Endothelial cell of umbilical vein (primary cell): ENCODE measurements at regions not wholly inside any gene's neighbourhood (a gene's known extent, or its start where the extent isn't known, plus 50 kb on each side); places are given as distances from the start of the nearest gene placed in this dataset.

ENCODE experiments used
- BruUV-seq: library from RNA; stranded (reverse); fragments of 400-500 nt; replicated peaks from 2 replicates; lab custom pipeline; 2021; lab: Mats Ljungman, UMichigan
- CTCF ChIA-PET: fragments of 300-600, 350-600 bp; sonication (Branson Sonifier 250); formaldehyde crosslinking; loops from one replicate; lab custom pipeline; 2021; ENCODE audit warnings: antibody characterized with exemption, inconsistent platforms; lab: Charles Lee
- POLR2A ChIA-PET: fragments of 300-600, 350-600 bp; sonication (Branson Sonifier 250); formaldehyde crosslinking; loops from one replicate; lab custom pipeline; 2021; ENCODE audit warnings: antibody characterized with exemption, inconsistent platforms; lab: Charles Lee
- DNase-seq: peaks from one replicate; pipeline ENCODE4 v3.0.0-alpha.2; 2011; ENCODE audit warnings: low read depth, low spot score
- FAIRE-seq: peaks from 2 replicates; lab custom pipeline; 2011; peaks lifted over from hg19 to GRCh38; lab: Jason Lieb, UNC
- H2AFZ ChIP-seq: 2 replicates; pipeline ENCODE4 v1.6.0; 2012; ENCODE audit warnings: low read depth, low read length, control low read depth, inconsistent platforms
- H3K27ac ChIP-seq: 2 replicates; pipeline ENCODE4 v1.5.1; 2011; ENCODE audit warnings: low read depth, mild to moderate bottlenecking, control low read depth, low read length, moderate library complexity; ENCODE audit not compliant: insufficient read depth
- H3K27me3 ChIP-seq, 2 experiments: 2 replicates each; pipeline versions ENCODE4 v1.6.0 to v1.6.1; 2011; ENCODE audit warnings: low read length in 2 of 2, mixed read lengths in 1 of 2; ENCODE audit not compliant: control insufficient read depth in 2 of 2, insufficient read depth in 2 of 2
- H3K36me3 ChIP-seq, 2 experiments: 2 replicates in 1 of 2; 3 replicates in 1 of 2; pipeline ENCODE4 v1.5.1; 2011; ENCODE audit warnings: low read length in 2 of 2, mild to moderate bottlenecking in 1 of 2, moderate library complexity in 1 of 2; ENCODE audit not compliant: control insufficient read depth in 2 of 2, insufficient read depth in 2 of 2; ENCODE audit errors: extremely low read depth in 1 of 2
- H3K4me1 ChIP-seq: 3 replicates; pipeline ENCODE4 v1.5.1; 2011; ENCODE audit warnings: mild to moderate bottlenecking, low read length; ENCODE audit not compliant: control insufficient read depth, insufficient read depth; ENCODE audit errors: extremely low read depth
- H3K4me2 ChIP-seq: 2 replicates; pipeline ENCODE4 v1.6.1; 2011; ENCODE audit warnings: low read length, control low read depth, mixed read lengths; ENCODE audit not compliant: insufficient read depth
- H3K4me3 ChIP-seq, 3 experiments: fragments of 200-600 bp in 1 of 3; sonication (generic), shearing (Covaris generic) in 1 of 3; replicated peaks in 1 of 3; 2 replicates each; pipeline ENCODE4 v1.5.1; 2011 to 2016; ENCODE audit warnings: control low read depth in 3 of 3, low read length in 3 of 3, mild to moderate bottlenecking in 2 of 3, inconsistent platforms in 1 of 3, low read depth in 1 of 3, moderate library complexity in 1 of 3; ENCODE audit not compliant: insufficient read depth in 1 of 3
- H3K79me2 ChIP-seq: 2 replicates; pipeline ENCODE4 v1.6.0; 2012; ENCODE audit warnings: low read length, inconsistent platforms; ENCODE audit not compliant: control insufficient read depth, insufficient read depth
- H3K9ac ChIP-seq: replicated peaks from 2 replicates; pipeline ENCODE3; 2011; ENCODE audit warnings: low read length, control low read depth; ENCODE audit not compliant: insufficient read depth; ENCODE audit errors: extremely low read depth
- H3K9me1 ChIP-seq: replicated peaks from 3 replicates; pipeline ENCODE4 v1.6.0; 2011; ENCODE audit warnings: mild to moderate bottlenecking, low read length; ENCODE audit not compliant: control insufficient read depth, insufficient read depth; ENCODE audit errors: extremely low read depth
- H3K9me3 ChIP-seq: replicated peaks from 2 replicates; pipeline ENCODE4 v1.5.1; 2012; ENCODE audit warnings: low read length, inconsistent platforms; ENCODE audit not compliant: control insufficient read depth, insufficient read depth
- H4K20me1 ChIP-seq: replicated peaks from 2 replicates; pipeline ENCODE3; 2011; ENCODE audit warnings: mild to moderate bottlenecking, low read length; ENCODE audit not compliant: control insufficient read depth, insufficient read depth; ENCODE audit errors: extremely low read depth
- EZH2 ChIP-seq: IDR thresholded peaks from 2 replicates; pipeline ENCODE4 v1.6.1; 2012; ENCODE audit warnings: borderline replicate concordance, low read depth, mild to moderate bottlenecking, moderate library complexity, low read length, inconsistent platforms; ENCODE audit not compliant: severe bottlenecking
- FOS ChIP-seq: IDR thresholded peaks from 2 replicates; pipeline ENCODE4 v1.6.1; 2011; ENCODE audit warnings: mild to moderate bottlenecking, low read length, moderate library complexity, borderline replicate concordance; ENCODE audit not compliant: insufficient read depth
- GATA2 ChIP-seq: IDR thresholded peaks from 2 replicates; pipeline ENCODE4 v1.7.0; 2011; ENCODE audit warnings: low read depth, mild to moderate bottlenecking, moderate library complexity, mixed read lengths, low read length; ENCODE audit not compliant: insufficient read length, insufficient read depth
- JUN ChIP-seq: IDR thresholded peaks from 2 replicates; pipeline ENCODE4 v1.6.1; 2011; ENCODE audit warnings: borderline replicate concordance, low read depth; ENCODE audit not compliant: insufficient read length, insufficient read depth
- MAX ChIP-seq: IDR thresholded peaks from 2 replicates; pipeline ENCODE4 v1.6.1; 2011; ENCODE audit not compliant: insufficient read depth, insufficient read length
- MYC ChIP-seq: IDR thresholded peaks from one replicate; pipeline ENCODE4 v1.6.1; 2011; ENCODE audit warnings: mild to moderate bottlenecking, low read depth, low read length
- POLR2A ChIP-seq: IDR thresholded peaks from 2 replicates; pipeline ENCODE4 v1.6.1; 2012; ENCODE audit warnings: low read depth, mild to moderate bottlenecking, control low read depth, low read length
- POLR2AphosphoS5 ChIP-seq: IDR thresholded peaks from 2 replicates; pipeline ENCODE4 v1.6.1; 2012; ENCODE audit warnings: low read depth, mild to moderate bottlenecking, control low read depth, low read length, moderate library complexity; ENCODE audit not compliant: insufficient read depth
- dilution Hi-C: fragments of 300-500 bp; cut with MboI; formaldehyde crosslinking; loops from one replicate; pipeline ENCODE4 v1.15.0; 2019; ENCODE audit warnings: low sequenced_read_pairs; ENCODE audit not compliant: extremely low pct_ligation_motif_present
- intact Hi-C: fragments of 100-400 bp; cut with micrococcal nuclease; formaldehyde crosslinking; loops from one replicate; pipeline ENCODE4 v1.10.0; 2022
- TF ChIP-seq, protein P1 (sequence below), 2 donors: IDR thresholded peaks; 1 replicate in 1 of 2; 2 replicates in 1 of 2; pipeline ENCODE4 v1.5.1; 2011; ENCODE audit warnings: low read length in 2 of 2, mild to moderate bottlenecking in 2 of 2, moderate library complexity in 2 of 2, control low read depth in 1 of 2, inconsistent platforms in 1 of 2, low read depth in 1 of 2; ENCODE audit not compliant: insufficient read depth in 1 of 2; ENCODE audit errors: extremely low read depth in 1 of 2

DNA sequence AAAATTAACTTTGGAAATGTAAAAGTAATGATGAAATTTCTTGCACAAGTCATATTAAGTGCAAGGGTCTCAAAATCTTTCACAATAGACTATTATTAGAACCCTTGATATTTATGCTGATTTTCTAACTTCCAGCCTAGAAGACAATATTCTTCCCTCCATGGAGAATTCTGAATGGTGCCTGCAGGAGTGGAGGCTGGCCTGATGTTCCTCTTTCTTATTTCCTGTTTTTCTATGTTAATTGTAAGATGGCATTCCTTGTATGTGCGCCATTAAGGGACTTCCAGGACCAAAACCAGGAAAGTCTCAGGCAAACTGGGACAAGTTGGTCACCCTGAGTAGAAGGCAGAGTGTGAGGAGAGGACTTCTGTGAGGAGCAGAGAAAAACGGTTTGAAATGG lies 294.9 kb downstream of the DLEU7 start:
- POLR2A ChIA-PET, result no interaction called here

DNA sequence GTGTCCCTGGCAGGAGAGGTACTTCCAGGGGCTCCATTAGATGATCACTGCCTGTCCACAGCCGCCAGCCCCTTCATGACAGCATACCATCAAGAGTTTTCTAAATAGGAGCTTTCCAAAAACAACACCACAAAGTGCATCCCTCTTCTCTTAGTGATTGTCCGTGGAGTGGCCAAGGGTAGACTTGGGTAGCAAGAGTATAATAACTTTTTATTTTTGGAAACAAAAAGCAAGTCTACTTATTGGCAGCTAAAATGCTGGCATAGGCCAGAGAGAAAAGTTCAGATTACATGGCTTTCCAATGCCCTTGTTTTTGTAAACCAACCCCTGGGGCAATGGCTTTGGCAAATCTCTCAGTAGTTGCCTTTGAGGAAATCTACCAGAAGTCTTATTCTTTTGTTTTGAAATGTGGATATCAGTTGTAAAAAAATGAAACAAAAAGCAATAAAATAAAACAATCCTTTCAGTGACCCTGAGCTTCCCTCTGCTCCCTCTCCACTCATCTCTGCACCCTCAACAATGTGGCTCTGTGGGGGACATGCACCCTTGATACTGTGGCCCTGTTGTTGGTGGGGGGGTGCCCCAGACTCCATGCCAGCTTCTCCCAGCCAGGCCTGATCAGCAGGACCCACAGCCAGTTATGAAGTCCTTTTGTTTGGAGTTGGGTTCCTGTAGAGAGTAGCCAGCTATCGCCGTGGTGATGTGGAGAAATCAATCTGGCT lies 294.1 kb downstream of the DLEU7 start:
- Histone ChIP-seq H3K9ac (no peak overlapping the region), H3K4me1 (no peaks in the 10 kb centered on the region), H3K27ac (no peak overlapping the region), H3K9me1 (no peaks in the 10 kb centered on the region), H3K79me2 (no peaks in the 10 kb centered on the region), H2AFZ (no peak overlapping the region), H3K4me3 (no peak overlapping the region), H3K27me3 (peaks cover 0 to 5% of the 10 kb centered on the region in 2 experiments), H3K9me3 (no peaks in the 10 kb centered on the region), H3K36me3 (no peaks in the 10 kb centered on the region), H4K20me1 (no peaks in the 10 kb centered on the region), H3K4me2 (no peak overlapping the region)
- POLR2A ChIA-PET, result no interaction called here
- intact Hi-C loops, result no loop called here
- no peak for TF ChIP-seq POLR2AphosphoS5
- TF ChIP-seq POLR2A, result no peak
- no peak for TF ChIP-seq JUN
- TF ChIP-seq FOS, result no peak
- no peak for TF ChIP-seq GATA2
- no peak for TF ChIP-seq MYC
- TF ChIP-seq, protein P1, sequence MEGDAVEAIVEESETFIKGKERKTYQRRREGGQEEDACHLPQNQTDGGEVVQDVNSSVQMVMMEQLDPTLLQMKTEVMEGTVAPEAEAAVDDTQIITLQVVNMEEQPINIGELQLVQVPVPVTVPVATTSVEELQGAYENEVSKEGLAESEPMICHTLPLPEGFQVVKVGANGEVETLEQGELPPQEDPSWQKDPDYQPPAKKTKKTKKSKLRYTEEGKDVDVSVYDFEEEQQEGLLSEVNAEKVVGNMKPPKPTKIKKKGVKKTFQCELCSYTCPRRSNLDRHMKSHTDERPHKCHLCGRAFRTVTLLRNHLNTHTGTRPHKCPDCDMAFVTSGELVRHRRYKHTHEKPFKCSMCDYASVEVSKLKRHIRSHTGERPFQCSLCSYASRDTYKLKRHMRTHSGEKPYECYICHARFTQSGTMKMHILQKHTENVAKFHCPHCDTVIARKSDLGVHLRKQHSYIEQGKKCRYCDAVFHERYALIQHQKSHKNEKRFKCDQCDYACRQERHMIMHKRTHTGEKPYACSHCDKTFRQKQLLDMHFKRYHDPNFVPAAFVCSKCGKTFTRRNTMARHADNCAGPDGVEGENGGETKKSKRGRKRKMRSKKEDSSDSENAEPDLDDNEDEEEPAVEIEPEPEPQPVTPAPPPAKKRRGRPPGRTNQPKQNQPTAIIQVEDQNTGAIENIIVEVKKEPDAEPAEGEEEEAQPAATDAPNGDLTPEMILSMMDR (IDR thresholded peaks at IDR 0.05; ENCODE audit: extremely low read depth in 1 of 2, insufficient read depth in 1 of 2, low read depth in 1 of 2, low read length in 2 of 2), result no peak
- TF ChIP-seq MAX, result no peak
- no peak for TF ChIP-seq EZH2
- no TSS peak for BruUV-seq
- FAIRE-seq, result no peak
- CTCF ChIA-PET, result interaction anchor here (1.0 to 1.2 kb wide), 2 partner anchors 362 to 464 kb away, joined by 3 read pairs; no protein-coding TSS in a partner anchor
- dilution Hi-C loops, result no loop called here
- DNase-seq, result no peak

More for the DNA sequence above, 294.9 kb downstream of the DLEU7 start:
- Histone ChIP-seq H3K4me3 (no peak overlapping the region), H3K9ac (no peak overlapping the region), H3K79me2 (no peaks in the 10 kb centered on the region), H3K4me1 (no peaks in the 10 kb centered on the region), H3K9me3 (no peaks in the 10 kb centered on the region), H4K20me1 (no peaks in the 10 kb centered on the region), H3K27ac (no peak overlapping the region), H2AFZ (no peak overlapping the region), H3K4me2 (no peak overlapping the region), H3K36me3 (no peaks in the 10 kb centered on the region), H3K27me3 (peaks cover 0 to 7% of the 10 kb centered on the region in 2 experiments), H3K9me1 (no peaks in the 10 kb centered on the region)
- TF ChIP-seq JUN (no peak), MYC (no peak), GATA2 (no peak)
- BruUV-seq, result no TSS peak
- FAIRE-seq (no peak), DNase-seq (no peak)
- intact Hi-C loops (no loop called here), dilution Hi-C loops (no loop called here)
- CTCF ChIA-PET, result interaction anchor here (1.2 kb wide), 1 partner anchor 363 kb away, joined by 3 read pairs; no protein-coding TSS in a partner anchor
